T47D (cell line): ENCODE measurements at regions not wholly inside any gene's neighbourhood (a gene's known extent, or its start where the extent isn't known, plus 50 kb on each side); places are given as distances from the start of the nearest gene placed in this dataset.

ENCODE experiments used
- DNase-seq, 2 experiments: peaks; one replicate each; pipeline versions ENCODE4 v3.0.0 to v3.0.0-alpha.2; 2011 to 2012; ENCODE audit warnings: low read depth in 1 of 2, low spot score in 1 of 2
- JUND ChIP-seq: IDR thresholded peaks from 2 replicates; pipeline ENCODE4 v1.6.1; 2012; ENCODE audit warnings: low read depth
- in situ Hi-C: cut with HindIII; loops from 2 replicates; pipeline ENCODE4 v1.10.0; 2016; ENCODE audit warnings: low sequenced_read_pairs, low pct_unique_long_range_greater_than_20kb

DNA sequence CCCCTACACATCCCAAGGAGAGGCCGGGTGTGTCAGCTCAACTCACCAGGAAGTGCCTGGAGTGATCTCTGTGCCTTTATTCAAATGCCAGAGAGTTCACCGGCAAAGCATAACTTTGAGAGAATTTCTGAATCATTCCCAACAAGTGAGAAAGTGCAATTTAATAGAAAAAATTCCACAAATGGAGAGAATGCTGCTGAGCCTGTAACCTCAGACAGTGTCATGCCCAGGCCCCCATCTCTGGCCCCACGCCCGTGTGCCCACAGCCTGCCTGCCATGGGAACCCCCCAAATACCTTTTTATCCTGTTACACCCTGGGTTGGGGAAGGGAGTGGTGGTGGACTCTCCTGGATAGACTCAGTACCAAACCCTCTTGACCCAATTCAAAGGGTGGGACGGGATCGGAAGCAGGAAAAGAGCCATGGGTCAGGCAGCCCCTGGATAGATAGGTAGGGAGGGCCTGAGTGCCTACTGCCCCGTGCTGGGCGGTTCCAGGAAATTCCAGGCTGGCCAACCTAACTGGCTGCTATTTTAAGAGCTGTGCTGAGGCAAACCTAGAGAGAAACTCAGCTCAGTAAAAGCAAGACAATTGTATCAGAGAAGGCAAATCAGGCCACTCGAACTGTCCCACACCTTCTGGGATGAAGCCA, 179.0 kb upstream of the FOXA2 start:
- no peak for DNase-seq
- TF ChIP-seq JUND, result no peak
- in situ Hi-C loops, result no loop called here

DNA sequence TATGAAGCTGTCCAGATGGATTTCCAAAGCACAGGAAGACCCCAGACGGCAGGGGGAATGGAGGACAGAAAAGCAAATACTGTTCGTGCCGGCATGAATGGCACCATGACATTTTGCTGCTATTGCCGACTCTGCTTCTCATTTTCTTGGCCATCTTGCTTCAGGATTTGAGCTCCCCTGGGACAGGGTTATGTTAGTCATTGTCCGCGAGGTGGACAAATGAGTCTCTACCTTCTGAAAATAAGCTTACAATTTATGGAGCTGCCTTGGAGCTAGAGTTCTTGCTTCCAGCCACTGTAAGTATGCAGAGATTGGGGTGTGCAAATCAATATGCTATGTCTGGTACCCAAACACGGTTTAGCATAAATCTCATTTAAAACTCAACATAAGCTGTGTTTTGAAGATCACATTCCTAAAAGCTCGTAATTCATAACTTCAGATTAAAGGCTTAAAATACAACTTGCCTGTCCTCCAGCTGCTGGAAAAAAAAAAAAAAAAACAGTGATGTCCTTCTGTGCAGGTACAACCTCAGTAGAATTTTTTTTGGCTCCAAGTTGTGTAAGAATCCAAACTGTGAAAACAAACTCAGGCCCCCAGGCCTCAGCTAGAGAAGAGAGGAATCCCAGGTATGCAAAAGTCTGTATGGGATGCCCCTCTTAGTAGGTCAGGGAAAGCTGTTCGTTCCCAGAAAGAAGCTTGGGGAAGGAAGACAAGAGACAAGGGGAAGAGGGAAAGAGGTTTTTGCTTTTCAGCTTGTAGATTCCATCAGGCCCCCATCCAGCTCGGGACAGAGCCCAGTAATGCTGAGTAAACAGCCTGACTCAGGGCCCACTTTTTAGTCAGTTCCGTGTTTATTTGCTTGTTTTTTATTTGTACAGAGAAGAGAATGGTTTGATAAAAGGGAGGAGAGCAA, 184.2 kb upstream of the FOXA2 start:
- no peak for TF ChIP-seq JUND
- no peak for DNase-seq
- in situ Hi-C loops, result no loop called here

DNA sequence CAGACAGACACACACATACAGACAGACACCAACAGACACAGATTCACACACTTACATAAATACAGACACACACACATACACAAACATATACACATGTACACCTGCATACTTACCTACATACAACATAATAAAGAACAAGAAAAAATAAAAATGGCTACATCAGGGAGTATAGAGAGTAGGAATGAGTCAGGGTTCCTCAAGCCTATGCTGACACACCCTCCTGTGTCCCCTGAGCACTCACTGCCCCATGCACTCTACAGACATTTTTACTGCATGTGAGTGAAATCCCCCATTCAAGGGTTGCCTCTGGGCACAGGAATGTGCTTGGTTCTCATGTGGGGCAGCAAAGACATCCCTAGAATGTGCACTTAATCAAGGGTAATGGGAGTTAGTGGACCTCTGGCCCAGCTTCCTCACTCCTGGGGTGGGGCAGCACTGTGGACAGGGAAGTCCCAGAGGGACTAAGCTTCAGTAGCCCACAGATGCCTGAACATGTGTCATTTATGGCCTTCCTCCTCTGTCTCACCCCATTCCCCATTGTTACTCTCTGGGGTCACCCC, 185.9 kb upstream of the FOXA2 start:
- no peak for TF ChIP-seq JUND
- in situ Hi-C loops, result no loop called here
- no peak for DNase-seq

DNA sequence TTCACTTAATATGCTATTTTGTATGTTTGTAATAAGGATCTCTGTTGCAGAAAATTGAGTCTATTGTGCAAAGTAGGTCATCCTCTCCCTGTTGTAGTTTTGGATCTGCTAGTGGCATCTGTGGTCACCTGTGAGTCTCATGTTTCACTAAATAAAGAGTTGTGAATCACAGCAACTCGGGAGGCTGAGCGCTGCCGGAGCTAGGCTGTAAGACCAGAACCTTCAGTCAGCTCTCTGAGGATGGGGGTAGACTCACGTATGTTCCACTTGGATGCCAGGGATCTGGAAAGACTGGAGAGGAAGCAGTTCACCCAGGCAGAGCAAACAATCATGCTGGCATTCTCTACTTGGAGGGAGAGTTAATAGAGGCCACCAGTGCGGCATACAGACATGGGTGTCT, 187.3 kb upstream of the FOXA2 start:
- in situ Hi-C loops, result no loop called here
- no peak for TF ChIP-seq JUND
- DNase-seq, result no peak

DNA sequence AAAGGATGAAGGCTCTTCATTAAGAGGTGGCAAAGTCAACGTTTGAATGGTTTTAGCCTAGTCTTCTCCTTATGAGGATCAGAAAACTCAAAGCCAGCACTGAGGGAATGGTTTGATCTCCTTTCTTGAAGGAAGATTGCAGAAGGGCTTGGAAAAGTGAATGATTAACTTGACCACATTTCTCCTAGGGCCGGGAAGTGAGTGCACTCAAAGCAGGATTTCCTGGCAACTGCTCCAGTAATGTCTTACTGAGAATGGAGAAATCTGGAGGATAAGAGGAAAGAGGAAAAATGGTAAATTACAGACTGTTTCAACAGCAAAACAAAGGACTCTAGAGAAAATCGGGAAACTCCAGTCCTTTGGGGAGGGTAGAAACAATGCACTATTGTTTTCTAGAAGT, 189.0 kb upstream of the FOXA2 start:
- in situ Hi-C loops, result no loop called here
- TF ChIP-seq JUND, result no peak
- DNase-seq, result no peak

DNA sequence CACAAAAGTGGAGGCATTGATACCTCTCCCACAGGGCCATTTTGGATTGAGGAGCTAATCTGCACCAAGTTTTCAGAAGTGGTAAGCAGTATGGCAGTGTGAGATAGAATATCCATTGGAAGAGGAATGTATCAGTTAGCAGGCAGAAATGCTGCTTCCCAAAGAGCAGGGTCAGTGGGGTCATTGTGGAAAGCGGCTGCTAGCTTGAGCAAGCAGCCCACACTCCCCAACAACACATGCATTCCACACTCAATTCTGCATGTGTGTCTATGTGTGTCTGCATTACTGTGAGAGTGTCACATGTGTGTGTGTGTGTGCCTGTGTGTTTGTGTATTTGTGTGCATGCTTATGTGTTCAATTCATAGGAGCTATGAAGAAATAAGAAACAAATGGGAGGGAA, 190.9 kb upstream of the FOXA2 start:
- in situ Hi-C loops, result no loop called here
- no peak for DNase-seq
- no peak for TF ChIP-seq JUND

DNA sequence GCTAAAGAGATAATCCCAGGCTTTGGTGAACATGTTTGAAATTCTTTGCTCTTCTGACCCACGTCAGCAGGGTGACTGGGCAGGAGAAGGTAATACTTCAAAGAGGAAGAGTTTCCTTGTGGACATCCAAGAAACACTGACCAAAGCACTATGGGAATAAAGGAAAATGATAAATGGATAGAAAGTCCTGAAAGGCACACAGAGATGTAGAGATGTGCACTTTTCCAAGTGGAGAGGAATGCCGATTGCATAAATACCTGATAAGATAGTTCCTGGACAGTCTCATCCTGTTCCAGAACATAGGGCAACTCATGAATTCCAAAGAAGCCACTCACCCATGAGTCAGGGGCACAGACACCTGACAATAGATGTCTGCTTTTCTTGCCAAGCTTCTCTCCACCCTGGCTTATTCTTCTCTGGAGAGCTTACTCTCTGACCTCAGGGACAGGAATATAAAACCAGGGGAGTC, 191.3 kb upstream of the FOXA2 start:
- TF ChIP-seq JUND, result no peak
- in situ Hi-C loops, result no loop called here
- no peak for DNase-seq

DNA sequence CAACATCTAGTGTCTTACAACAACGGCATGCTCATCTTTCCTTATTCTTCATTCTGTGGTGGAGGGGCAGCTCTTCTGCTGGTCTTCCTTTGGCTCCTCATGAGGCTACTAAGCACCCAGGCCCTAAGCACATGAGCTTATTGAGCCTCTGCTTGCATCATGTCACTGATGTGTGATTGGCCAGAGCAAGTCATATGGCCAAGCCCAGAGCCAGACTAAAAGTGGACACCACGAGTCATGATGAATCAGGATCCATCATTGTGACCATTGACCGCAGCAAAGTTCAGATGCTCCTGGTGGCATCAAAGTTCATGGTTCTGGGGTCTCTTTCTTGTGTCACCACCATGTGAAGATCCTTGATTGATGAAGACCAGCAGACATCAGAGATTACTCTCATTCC, 192.0 kb upstream of the FOXA2 start:
- no peak for TF ChIP-seq JUND
- in situ Hi-C loops, result no loop called here

DNA sequence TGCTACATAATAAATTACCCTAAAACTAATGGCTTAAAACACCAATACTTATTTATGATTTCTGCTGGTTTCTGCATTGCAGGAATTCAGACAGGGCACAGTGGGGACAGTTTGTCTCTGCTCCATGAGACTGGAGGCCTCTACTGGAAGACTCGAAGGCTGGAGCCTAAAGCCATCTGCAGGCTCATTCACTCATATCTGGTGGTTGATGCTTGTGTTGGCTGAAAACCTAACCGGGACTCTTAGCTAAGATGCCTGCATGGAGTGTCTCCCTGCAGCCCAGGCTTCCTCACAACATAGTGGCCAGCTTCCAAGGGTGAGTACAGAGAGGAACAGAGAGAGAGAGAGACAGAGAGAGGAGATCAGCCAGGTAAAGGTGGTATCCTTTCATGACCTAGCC, 195.5 kb upstream of the FOXA2 start:
- in situ Hi-C loops, result no loop called here
- no peak for TF ChIP-seq JUND
- no peak for DNase-seq

More for the DNA sequence above, 192.0 kb upstream of the FOXA2 start:
- DNase-seq, result no peak

DNA sequence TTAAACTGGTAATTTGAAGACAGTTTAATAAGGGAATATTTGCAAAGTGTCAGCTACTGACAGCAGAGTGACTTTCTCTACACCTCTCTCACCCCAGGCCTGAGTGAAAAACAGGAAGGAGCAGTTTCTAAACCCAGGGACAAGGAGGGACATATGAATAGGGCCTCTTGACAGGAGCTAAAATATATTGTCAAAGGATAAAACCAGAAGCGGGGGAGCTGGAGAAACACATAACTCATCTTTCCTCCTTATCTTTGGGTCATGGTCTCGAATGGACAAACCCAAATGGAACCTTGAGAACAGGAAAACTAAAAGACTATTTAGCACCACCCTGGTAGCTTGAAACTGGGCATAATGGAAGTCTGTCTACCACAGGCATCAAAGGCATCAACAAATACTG, 197.5 kb upstream of the FOXA2 start:
- no peak for DNase-seq
- in situ Hi-C loops, result no loop called here
- TF ChIP-seq JUND, result no peak

DNA sequence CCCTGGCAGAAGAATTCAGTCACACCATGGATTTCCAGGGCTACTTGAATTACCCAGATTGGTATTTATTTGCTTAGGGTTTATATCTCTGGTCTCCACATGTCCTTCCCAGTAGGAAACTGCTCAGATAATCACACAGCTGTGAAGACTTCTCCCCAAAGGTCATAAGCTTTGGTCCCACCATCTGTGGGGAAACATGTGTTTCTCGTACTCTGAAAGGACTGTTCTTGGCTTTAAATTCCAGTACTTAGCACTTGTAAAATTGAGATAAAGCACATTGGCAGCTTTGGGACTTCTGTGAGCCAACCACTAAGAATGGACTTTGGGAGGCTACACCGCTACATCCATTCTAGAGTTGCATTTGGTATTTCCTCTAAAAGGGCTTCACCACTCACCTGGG, 205.3 kb upstream of the FOXA2 start:
- TF ChIP-seq JUND, result no peak
- in situ Hi-C loops, result no loop called here
- no peak for DNase-seq

DNA sequence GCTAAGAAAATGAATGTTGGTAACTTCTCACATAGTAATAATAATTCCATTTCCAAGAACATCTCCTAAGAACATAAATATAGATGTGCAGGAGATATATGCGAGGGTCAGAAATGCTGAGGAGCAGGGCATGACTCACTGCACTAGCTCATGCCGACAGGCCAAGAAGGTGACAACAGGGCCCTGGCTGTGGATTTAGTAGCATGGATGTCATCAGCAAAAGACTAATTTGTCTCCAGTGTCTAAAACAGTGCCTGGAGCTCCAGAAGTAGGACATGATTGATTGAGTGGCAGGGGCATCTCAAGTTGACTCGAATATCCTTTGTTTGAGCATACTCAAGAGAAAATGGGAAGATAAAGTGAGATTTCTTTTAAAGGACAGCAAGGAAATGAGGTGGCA, 207.0 kb upstream of the FOXA2 start:
- in situ Hi-C loops, result no loop called here
- DNase-seq, result no peak
- TF ChIP-seq JUND, result no peak

DNA sequence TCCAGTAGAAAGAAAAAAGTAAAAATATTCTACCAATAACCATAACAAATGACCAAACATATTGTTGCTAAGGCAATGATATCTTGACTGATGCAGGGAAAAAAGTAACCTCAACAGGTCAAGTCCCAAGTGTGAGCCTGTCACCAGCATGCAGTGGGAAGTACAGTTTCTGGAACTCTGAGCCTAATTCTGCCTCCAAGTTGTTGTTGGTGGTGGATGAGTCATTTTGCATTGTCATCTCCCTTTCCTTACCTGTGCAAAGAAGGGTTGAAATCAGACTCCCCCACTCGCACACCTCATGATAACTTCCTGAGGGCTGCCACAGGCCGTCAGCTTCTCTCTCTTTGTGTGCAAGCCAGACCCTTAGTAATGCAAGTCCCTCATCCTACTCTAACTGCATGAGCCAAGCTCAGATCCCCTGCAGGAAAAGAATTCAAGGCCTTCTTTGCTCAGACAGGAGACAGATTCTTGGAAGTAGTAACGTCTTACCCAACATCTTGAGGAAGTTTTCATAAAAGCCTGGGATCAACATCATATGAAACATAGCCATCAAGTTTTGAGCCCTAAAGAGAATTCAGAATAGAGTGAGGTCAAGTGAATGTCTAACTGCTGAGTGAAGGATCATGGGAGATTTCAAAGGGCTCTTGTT, 207.6 kb upstream of the FOXA2 start:
- in situ Hi-C loops, result no loop called here
- DNase-seq, result no peak
- no peak for TF ChIP-seq JUND
